Endothelial cell of umbilical vein (primary cell): ENCODE measurements at regions not wholly inside any gene's neighbourhood (a gene's known extent, or its start where the extent isn't known, plus 50 kb on each side); places are given as distances from the start of the nearest gene placed in this dataset.

Source experiments
- BruUV-seq: library from RNA; stranded (reverse); fragments of 400-500 nt; replicated peaks from 2 replicates; lab custom pipeline; 2021; lab: Mats Ljungman, UMichigan
- CTCF ChIA-PET: fragments of 300-600, 350-600 bp; sonication (Branson Sonifier 250); formaldehyde crosslinking; loops from one replicate; lab custom pipeline; 2021; ENCODE audit warnings: antibody characterized with exemption, inconsistent platforms; lab: Charles Lee
- POLR2A ChIA-PET: fragments of 300-600, 350-600 bp; sonication (Branson Sonifier 250); formaldehyde crosslinking; loops from one replicate; lab custom pipeline; 2021; ENCODE audit warnings: antibody characterized with exemption, inconsistent platforms; lab: Charles Lee
- DNase-seq: peaks from one replicate; pipeline ENCODE4 v3.0.0-alpha.2; 2011; ENCODE audit warnings: low read depth, low spot score
- FAIRE-seq: peaks from 2 replicates; lab custom pipeline; 2011; peaks lifted over from hg19 to GRCh38; lab: Jason Lieb, UNC
- H2AFZ ChIP-seq: 2 replicates; pipeline ENCODE4 v1.6.0; 2012; ENCODE audit warnings: low read depth, low read length, control low read depth, inconsistent platforms
- H3K27ac ChIP-seq: 2 replicates; pipeline ENCODE4 v1.5.1; 2011; ENCODE audit warnings: low read depth, mild to moderate bottlenecking, control low read depth, low read length, moderate library complexity; ENCODE audit not compliant: insufficient read depth
- H3K27me3 ChIP-seq, 2 experiments: 2 replicates each; pipeline versions ENCODE4 v1.6.0 to v1.6.1; 2011; ENCODE audit warnings: low read length in 2 of 2, mixed read lengths in 1 of 2; ENCODE audit not compliant: control insufficient read depth in 2 of 2, insufficient read depth in 2 of 2
- H3K36me3 ChIP-seq, 2 experiments: 2 replicates in 1 of 2; 3 replicates in 1 of 2; pipeline ENCODE4 v1.5.1; 2011; ENCODE audit warnings: low read length in 2 of 2, mild to moderate bottlenecking in 1 of 2, moderate library complexity in 1 of 2; ENCODE audit not compliant: control insufficient read depth in 2 of 2, insufficient read depth in 2 of 2; ENCODE audit errors: extremely low read depth in 1 of 2
- H3K4me1 ChIP-seq: 3 replicates; pipeline ENCODE4 v1.5.1; 2011; ENCODE audit warnings: mild to moderate bottlenecking, low read length; ENCODE audit not compliant: control insufficient read depth, insufficient read depth; ENCODE audit errors: extremely low read depth
- H3K4me2 ChIP-seq: 2 replicates; pipeline ENCODE4 v1.6.1; 2011; ENCODE audit warnings: low read length, control low read depth, mixed read lengths; ENCODE audit not compliant: insufficient read depth
- H3K4me3 ChIP-seq, 3 experiments: fragments of 200-600 bp in 1 of 3; sonication (generic), shearing (Covaris generic) in 1 of 3; replicated peaks in 1 of 3; 2 replicates each; pipeline ENCODE4 v1.5.1; 2011 to 2016; ENCODE audit warnings: control low read depth in 3 of 3, low read length in 3 of 3, mild to moderate bottlenecking in 2 of 3, inconsistent platforms in 1 of 3, low read depth in 1 of 3, moderate library complexity in 1 of 3; ENCODE audit not compliant: insufficient read depth in 1 of 3
- H3K79me2 ChIP-seq: 2 replicates; pipeline ENCODE4 v1.6.0; 2012; ENCODE audit warnings: low read length, inconsistent platforms; ENCODE audit not compliant: control insufficient read depth, insufficient read depth
- H3K9ac ChIP-seq: replicated peaks from 2 replicates; pipeline ENCODE3; 2011; ENCODE audit warnings: low read length, control low read depth; ENCODE audit not compliant: insufficient read depth; ENCODE audit errors: extremely low read depth
- H3K9me1 ChIP-seq: replicated peaks from 3 replicates; pipeline ENCODE4 v1.6.0; 2011; ENCODE audit warnings: mild to moderate bottlenecking, low read length; ENCODE audit not compliant: control insufficient read depth, insufficient read depth; ENCODE audit errors: extremely low read depth
- H3K9me3 ChIP-seq: replicated peaks from 2 replicates; pipeline ENCODE4 v1.5.1; 2012; ENCODE audit warnings: low read length, inconsistent platforms; ENCODE audit not compliant: control insufficient read depth, insufficient read depth
- H4K20me1 ChIP-seq: replicated peaks from 2 replicates; pipeline ENCODE3; 2011; ENCODE audit warnings: mild to moderate bottlenecking, low read length; ENCODE audit not compliant: control insufficient read depth, insufficient read depth; ENCODE audit errors: extremely low read depth
- EZH2 ChIP-seq: IDR thresholded peaks from 2 replicates; pipeline ENCODE4 v1.6.1; 2012; ENCODE audit warnings: borderline replicate concordance, low read depth, mild to moderate bottlenecking, moderate library complexity, low read length, inconsistent platforms; ENCODE audit not compliant: severe bottlenecking
- FOS ChIP-seq: IDR thresholded peaks from 2 replicates; pipeline ENCODE4 v1.6.1; 2011; ENCODE audit warnings: mild to moderate bottlenecking, low read length, moderate library complexity, borderline replicate concordance; ENCODE audit not compliant: insufficient read depth
- GATA2 ChIP-seq: IDR thresholded peaks from 2 replicates; pipeline ENCODE4 v1.7.0; 2011; ENCODE audit warnings: low read depth, mild to moderate bottlenecking, moderate library complexity, mixed read lengths, low read length; ENCODE audit not compliant: insufficient read length, insufficient read depth
- JUN ChIP-seq: IDR thresholded peaks from 2 replicates; pipeline ENCODE4 v1.6.1; 2011; ENCODE audit warnings: borderline replicate concordance, low read depth; ENCODE audit not compliant: insufficient read length, insufficient read depth
- MYC ChIP-seq: IDR thresholded peaks from one replicate; pipeline ENCODE4 v1.6.1; 2011; ENCODE audit warnings: mild to moderate bottlenecking, low read depth, low read length
- POLR2A ChIP-seq: IDR thresholded peaks from 2 replicates; pipeline ENCODE4 v1.6.1; 2012; ENCODE audit warnings: low read depth, mild to moderate bottlenecking, control low read depth, low read length
- POLR2AphosphoS5 ChIP-seq: IDR thresholded peaks from 2 replicates; pipeline ENCODE4 v1.6.1; 2012; ENCODE audit warnings: low read depth, mild to moderate bottlenecking, control low read depth, low read length, moderate library complexity; ENCODE audit not compliant: insufficient read depth
- dilution Hi-C: fragments of 300-500 bp; cut with MboI; formaldehyde crosslinking; loops from one replicate; pipeline ENCODE4 v1.15.0; 2019; ENCODE audit warnings: low sequenced_read_pairs; ENCODE audit not compliant: extremely low pct_ligation_motif_present
- intact Hi-C: fragments of 100-400 bp; cut with micrococcal nuclease; formaldehyde crosslinking; loops from one replicate; pipeline ENCODE4 v1.10.0; 2022
- TF ChIP-seq, protein P1 (sequence below), 2 donors: IDR thresholded peaks; 1 replicate in 1 of 2; 2 replicates in 1 of 2; pipeline ENCODE4 v1.5.1; 2011; ENCODE audit warnings: low read length in 2 of 2, mild to moderate bottlenecking in 2 of 2, moderate library complexity in 2 of 2, control low read depth in 1 of 2, inconsistent platforms in 1 of 2, low read depth in 1 of 2; ENCODE audit not compliant: insufficient read depth in 1 of 2; ENCODE audit errors: extremely low read depth in 1 of 2
- TF ChIP-seq, protein P2 (sequence below): IDR thresholded peaks from 2 replicates; pipeline ENCODE4 v1.6.1; 2011; ENCODE audit not compliant: insufficient read depth, insufficient read length

DNA sequence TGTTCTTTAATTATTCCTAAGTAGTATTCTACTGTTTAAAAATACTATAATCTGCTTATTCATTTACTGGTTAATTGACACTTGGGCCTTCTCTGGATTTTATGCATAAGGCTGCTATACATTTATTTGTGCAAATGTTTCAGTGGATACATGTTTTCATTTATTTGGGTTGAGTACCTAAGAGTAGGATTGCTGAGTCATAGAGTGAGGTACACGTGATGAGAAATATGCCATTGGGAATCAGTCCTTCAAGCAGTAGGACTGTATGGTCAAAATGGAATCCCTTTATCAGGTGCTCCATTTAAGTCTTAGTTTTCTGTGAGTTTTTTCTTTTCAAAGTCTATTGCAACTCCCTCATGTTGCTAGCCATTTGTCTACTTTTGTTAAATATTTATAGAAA, 275.2 kb upstream of the SORL1-AS1 start:
- FAIRE-seq (no peak), DNase-seq (no peak)
- Histone ChIP-seq H3K27ac (no peak overlapping the region), H3K4me1 (peaks cover 19% of the 10 kb centered on the region), H2AFZ (no peak overlapping the region), H3K4me2 (no peak overlapping the region), H3K4me3 (no peak overlapping the region), H3K9me3 (no peaks in the 10 kb centered on the region), H3K9me1 (no peaks in the 10 kb centered on the region), H3K36me3 (no peaks in the 10 kb centered on the region), H3K79me2 (no peaks in the 10 kb centered on the region), H3K27me3 (no peaks in the 10 kb centered on the region), H4K20me1 (no peaks in the 10 kb centered on the region), H3K9ac (no peak overlapping the region)
- dilution Hi-C loops, result no loop called here
- CTCF ChIA-PET, result no interaction called here
- BruUV-seq, result no TSS peak
- intact Hi-C loops, result loop anchor here (10.0 kb wide), 1 partner anchor 433 kb away; the partner anchor contains the start of gene SC5D
- no peak for TF ChIP-seq POLR2AphosphoS5
- TF ChIP-seq GATA2, result no peak
- TF ChIP-seq, protein P1, sequence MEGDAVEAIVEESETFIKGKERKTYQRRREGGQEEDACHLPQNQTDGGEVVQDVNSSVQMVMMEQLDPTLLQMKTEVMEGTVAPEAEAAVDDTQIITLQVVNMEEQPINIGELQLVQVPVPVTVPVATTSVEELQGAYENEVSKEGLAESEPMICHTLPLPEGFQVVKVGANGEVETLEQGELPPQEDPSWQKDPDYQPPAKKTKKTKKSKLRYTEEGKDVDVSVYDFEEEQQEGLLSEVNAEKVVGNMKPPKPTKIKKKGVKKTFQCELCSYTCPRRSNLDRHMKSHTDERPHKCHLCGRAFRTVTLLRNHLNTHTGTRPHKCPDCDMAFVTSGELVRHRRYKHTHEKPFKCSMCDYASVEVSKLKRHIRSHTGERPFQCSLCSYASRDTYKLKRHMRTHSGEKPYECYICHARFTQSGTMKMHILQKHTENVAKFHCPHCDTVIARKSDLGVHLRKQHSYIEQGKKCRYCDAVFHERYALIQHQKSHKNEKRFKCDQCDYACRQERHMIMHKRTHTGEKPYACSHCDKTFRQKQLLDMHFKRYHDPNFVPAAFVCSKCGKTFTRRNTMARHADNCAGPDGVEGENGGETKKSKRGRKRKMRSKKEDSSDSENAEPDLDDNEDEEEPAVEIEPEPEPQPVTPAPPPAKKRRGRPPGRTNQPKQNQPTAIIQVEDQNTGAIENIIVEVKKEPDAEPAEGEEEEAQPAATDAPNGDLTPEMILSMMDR (IDR thresholded peaks at IDR 0.05; ENCODE audit: extremely low read depth in 1 of 2, insufficient read depth in 1 of 2, low read depth in 1 of 2, low read length in 2 of 2), result no peak
- TF ChIP-seq JUN, result no peak
- TF ChIP-seq EZH2, result no peak
- TF ChIP-seq, protein P2, sequence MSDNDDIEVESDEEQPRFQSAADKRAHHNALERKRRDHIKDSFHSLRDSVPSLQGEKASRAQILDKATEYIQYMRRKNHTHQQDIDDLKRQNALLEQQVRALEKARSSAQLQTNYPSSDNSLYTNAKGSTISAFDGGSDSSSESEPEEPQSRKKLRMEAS, result no peak
- TF ChIP-seq POLR2A, result no peak
- no peak for TF ChIP-seq MYC
- no peak for TF ChIP-seq FOS
- POLR2A ChIA-PET, result no interaction called here
